Neural crest cell (in vitro differentiated cells): ENCODE measurements at regions not wholly inside any gene's neighbourhood (a gene's known extent, or its start where the extent isn't known, plus 50 kb on each side); places are given as distances from the start of the nearest gene placed in this dataset.

Source experiments
- DNase-seq: peaks from one replicate; pipeline ENCODE4 v3.0.0; 2021; ENCODE audit warnings: low read depth, mixed read lengths, low spot score
- H3K27ac Mint-ChIP-seq: one replicate; pipeline ENCODE4 v1.8.0; 2021; ENCODE audit warnings: mild to moderate bottlenecking, mixed read lengths; ENCODE audit not compliant: unreplicated experiment
- H3K27me3 Mint-ChIP-seq: 2 replicates; pipeline ENCODE4 v1.8.0; 2021; ENCODE audit warnings: low read depth, mild to moderate bottlenecking, mixed read lengths
- H3K36me3 Mint-ChIP-seq: 2 replicates; pipeline ENCODE4 v1.8.0; 2021; ENCODE audit warnings: low read depth, mild to moderate bottlenecking, mixed read lengths
- H3K4me1 Mint-ChIP-seq: 2 replicates; pipeline ENCODE4 v1.8.0; 2021; ENCODE audit warnings: mixed read lengths
- H3K4me3 Mint-ChIP-seq: one replicate; pipeline ENCODE4 v1.8.0; 2021; ENCODE audit warnings: mild to moderate bottlenecking, mixed read lengths
- H3K9me3 Mint-ChIP-seq: 2 replicates; pipeline ENCODE4 v1.8.0; 2021; ENCODE audit warnings: mixed read lengths
- CTCF ChIP-seq: fragments of 200-600 bp; sonication (generic); conservative IDR thresholded peaks from 2 replicates; pipeline ENCODE4 v1.5.0; 2021; ENCODE audit warnings: antibody characterized with exemption, mild to moderate bottlenecking

- no peak for DNase-seq
- Mint-ChIP-seq H3K27me3 (no peaks in the 10 kb centered on the region), H3K27ac (peak overlapping the region; percentile 10), H3K4me1 (peaks cover 44% of the 10 kb centered on the region), H3K9me3 (no peaks in the 10 kb centered on the region), H3K36me3 (no peaks in the 10 kb centered on the region), H3K4me3 (no peak overlapping the region)
- no peak for TF ChIP-seq CTCF
Observed at GRCh38 chr12:89208661-89209096, 143.6 kb downstream of the DUSP6 start.

- no peak overlapping the region for H3K4me3 Mint-ChIP-seq
- H3K27ac Mint-ChIP-seq: no peak overlapping the region
- H3K4me1 Mint-ChIP-seq: peaks cover 31% of the 10 kb centered on the region
- H3K27me3 Mint-ChIP-seq: no peaks in the 10 kb centered on the region
- no peaks in the 10 kb centered on the region for H3K9me3 Mint-ChIP-seq
- no peak for DNase-seq
- H3K36me3 Mint-ChIP-seq: no peaks in the 10 kb centered on the region
- TF ChIP-seq CTCF: no peak
Observed at GRCh38 chr12:89206390-89206789, 145.9 kb downstream of the DUSP6 start.

DNA sequence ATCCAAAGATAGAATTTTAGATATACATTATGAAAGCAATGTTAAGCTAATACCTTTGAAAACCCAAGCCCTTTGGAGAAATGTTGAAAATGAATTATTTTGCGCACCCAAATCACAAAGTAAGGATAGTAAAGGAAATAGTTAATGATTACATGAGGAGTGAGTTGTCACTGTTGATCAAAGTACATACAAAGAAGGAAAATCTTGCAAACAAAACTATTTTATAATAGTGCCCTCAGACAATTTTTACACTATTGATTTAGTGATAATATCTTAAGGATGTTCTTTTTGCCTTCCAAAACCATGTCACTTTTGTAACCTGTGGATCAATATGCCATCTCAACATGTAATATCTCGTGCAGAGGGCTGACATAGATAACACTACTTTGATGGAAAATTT is 146.8 kb downstream of the DUSP6 start:
- H3K4me3 Mint-ChIP-seq: no peak overlapping the region
- no peaks in the 10 kb centered on the region for H3K36me3 Mint-ChIP-seq
- H3K9me3 Mint-ChIP-seq: no peaks in the 10 kb centered on the region
- no peaks in the 10 kb centered on the region for H3K27me3 Mint-ChIP-seq
- no peak overlapping the region for H3K27ac Mint-ChIP-seq
- TF ChIP-seq CTCF: no peak
- peaks cover 25% of the 10 kb centered on the region for H3K4me1 Mint-ChIP-seq
- no peak for DNase-seq

DNA sequence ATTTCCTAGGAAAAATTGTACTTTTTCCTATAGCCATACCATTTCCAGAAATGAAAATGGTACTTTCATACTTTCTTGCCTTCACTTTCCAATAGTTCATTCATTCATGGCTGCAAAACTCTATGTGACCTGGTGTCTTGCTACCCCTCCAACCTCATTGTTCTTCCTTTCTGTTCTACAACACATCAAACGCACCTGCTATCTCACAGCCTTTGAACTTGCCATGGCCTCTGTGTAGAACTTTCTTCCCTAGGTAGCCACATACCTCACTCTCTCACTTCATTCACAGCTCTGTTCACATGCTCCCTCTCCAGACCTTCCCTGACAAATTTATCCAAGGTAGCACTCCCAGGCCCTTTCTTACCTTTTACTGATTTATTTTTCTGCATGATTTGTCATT is 149.2 kb downstream of the DUSP6 start:
- Mint-ChIP-seq H3K4me3 (no peak overlapping the region), H3K27ac (no peak overlapping the region), H3K36me3 (no peaks in the 10 kb centered on the region), H3K9me3 (no peaks in the 10 kb centered on the region), H3K27me3 (no peaks in the 10 kb centered on the region), H3K4me1 (peaks cover 4% of the 10 kb centered on the region)
- no peak for TF ChIP-seq CTCF
- no peak for DNase-seq

DNA sequence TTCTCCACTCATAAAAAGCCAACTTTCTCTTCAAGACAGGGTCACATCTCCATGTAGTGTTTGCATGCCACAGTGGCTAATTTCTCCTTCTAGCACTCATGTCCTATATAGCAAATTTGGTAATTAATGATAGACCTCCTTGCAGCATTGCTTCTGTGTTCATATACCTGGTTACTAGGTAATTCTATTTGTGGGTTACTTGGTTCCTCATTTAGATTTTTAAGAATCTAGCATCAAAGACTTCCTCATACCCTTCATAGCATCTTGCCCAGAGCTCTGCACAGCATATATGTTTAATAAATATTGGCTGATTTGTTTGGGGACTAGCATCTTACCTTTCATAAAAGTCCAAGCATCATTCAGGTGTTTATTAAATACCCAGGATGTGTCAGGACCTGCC is 152.1 kb downstream of the DUSP6 start:
- no peak for DNase-seq
- Mint-ChIP-seq H3K27me3 (no peaks in the 10 kb centered on the region), H3K4me3 (no peak overlapping the region), H3K9me3 (no peaks in the 10 kb centered on the region), H3K36me3 (no peaks in the 10 kb centered on the region), H3K27ac (no peak overlapping the region), H3K4me1 (no peaks in the 10 kb centered on the region)
- TF ChIP-seq CTCF: no peak

DNA sequence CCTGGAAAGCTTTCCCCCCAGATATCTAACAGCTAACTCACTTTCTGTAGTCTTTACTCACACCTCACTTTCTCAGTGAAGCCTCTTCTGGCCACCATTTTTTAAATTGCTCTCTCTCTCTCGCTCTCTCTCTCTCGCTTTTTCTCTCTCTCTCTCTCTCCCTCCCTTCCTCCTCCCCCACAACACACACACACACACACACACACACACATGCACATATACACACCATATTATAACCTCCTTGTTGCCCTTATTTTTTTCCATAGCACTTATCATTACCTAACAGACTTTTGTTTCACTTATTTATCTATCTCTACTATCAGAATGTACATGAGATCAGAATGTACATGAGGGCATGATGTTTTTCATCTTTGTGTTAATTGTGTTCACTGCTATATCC is 156.8 kb downstream of the DUSP6 start:
- peaks cover 2% of the 10 kb centered on the region for H3K9me3 Mint-ChIP-seq
- H3K4me3 Mint-ChIP-seq: no peak overlapping the region
- H3K36me3 Mint-ChIP-seq: no peaks in the 10 kb centered on the region
- no peak for TF ChIP-seq CTCF
- H3K27me3 Mint-ChIP-seq: no peaks in the 10 kb centered on the region
- DNase-seq: no peak
- H3K4me1 Mint-ChIP-seq: no peaks in the 10 kb centered on the region
- no peak overlapping the region for H3K27ac Mint-ChIP-seq
